ENCODE measurements at regions not wholly inside any gene's neighbourhood (a gene's known extent, or its start where the extent isn't known, plus 50 kb on each side); places are given as distances from the start of the nearest gene placed in this dataset.

- TF ChIP-seq CTCF (IDR thresholded peaks at IDR 0.05; ENCODE audit: poor library complexity, severe bottlenecking) = no peak
- no peak for TF ChIP-seq POLR2AphosphoS5 (IDR thresholded peaks at IDR 0.05)
- no peak for TF ChIP-seq EZH2 (IDR thresholded peaks at IDR 0.05; ENCODE audit: borderline replicate concordance, insufficient read depth, low read length, poor library complexity, severe bottlenecking)
- no peak for TF ChIP-seq EP300 (conservative IDR thresholded peaks at IDR 0.05; ENCODE audit: poor library complexity, severe bottlenecking)
- no peak for TF ChIP-seq MXI1 (conservative IDR thresholded peaks at IDR 0.05; ENCODE audit: poor library complexity, severe bottlenecking)
These were observed 588.8 kb downstream of the PLA2G4A start for GRCh38 chr1:187417520-187417919.
